Osteoblast (primary cell): ENCODE measurements at regions not wholly inside any gene's neighbourhood (a gene's known extent, or its start where the extent isn't known, plus 50 kb on each side); places are given as distances from the start of the nearest gene placed in this dataset.
A peak's percentile ranks its signal among the peaks of the same experiment; 100 is the strongest.

ENCODE experiments used
- DNase-seq: peaks from one replicate; pipeline ENCODE4 v3.0.0; 2011; ENCODE audit warnings: low spot score, mixed read lengths; ENCODE audit not compliant: insufficient read length; ENCODE audit errors: missing footprints
- H2AFZ ChIP-seq: 2 replicates; pipeline ENCODE4 v1.6.0; 2011; ENCODE audit warnings: mild to moderate bottlenecking, low read length
- H3K27ac ChIP-seq: 2 replicates; pipeline ENCODE4 v1.5.1; 2011; ENCODE audit warnings: mild to moderate bottlenecking, low read depth, low read length, moderate library complexity
- H3K27me3 ChIP-seq: 2 replicates; pipeline ENCODE4 v1.6.0; 2012; ENCODE audit warnings: mild to moderate bottlenecking, control low read depth, inconsistent platforms, low read length, moderate library complexity; ENCODE audit not compliant: insufficient read depth
- H3K36me3 ChIP-seq: 2 replicates; pipeline ENCODE4 v1.5.1; 2011; ENCODE audit warnings: mild to moderate bottlenecking, low read length, control low read depth, moderate library complexity; ENCODE audit not compliant: insufficient read depth
- H3K4me1 ChIP-seq: 2 replicates; pipeline ENCODE4 v1.5.1; 2011; ENCODE audit warnings: mild to moderate bottlenecking, low read length, control low read depth, moderate library complexity; ENCODE audit not compliant: insufficient read depth
- H3K4me2 ChIP-seq: 2 replicates; pipeline ENCODE4 v1.6.0; 2011; ENCODE audit warnings: mild to moderate bottlenecking, low read length; ENCODE audit not compliant: insufficient read depth
- H3K4me3 ChIP-seq: fragments of 200-600 bp; sonication (generic); 3 replicates; pipeline ENCODE4 v1.5.1; 2012; ENCODE audit warnings: mild to moderate bottlenecking, low read length, inconsistent platforms; ENCODE audit not compliant: insufficient read depth
- H3K79me2 ChIP-seq: 2 replicates; pipeline ENCODE4 v1.6.0; 2012; ENCODE audit warnings: mild to moderate bottlenecking, low read length, control low read depth, inconsistent platforms; ENCODE audit not compliant: insufficient read depth
- H3K9me3 ChIP-seq: 2 replicates; pipeline ENCODE4 v1.5.1; 2011; ENCODE audit warnings: low read depth, low read length, control low read depth
- H4K20me1 ChIP-seq: 2 replicates; pipeline ENCODE4 v1.6.0; 2012; ENCODE audit warnings: mild to moderate bottlenecking, low read length, control low read depth; ENCODE audit not compliant: insufficient read depth
- TF ChIP-seq, protein P1 (sequence below): IDR thresholded peaks from 2 replicates; pipeline ENCODE4 v1.5.1; 2011; ENCODE audit warnings: mild to moderate bottlenecking, low read depth, low read length, moderate library complexity; ENCODE audit errors: extremely low read depth

DNA sequence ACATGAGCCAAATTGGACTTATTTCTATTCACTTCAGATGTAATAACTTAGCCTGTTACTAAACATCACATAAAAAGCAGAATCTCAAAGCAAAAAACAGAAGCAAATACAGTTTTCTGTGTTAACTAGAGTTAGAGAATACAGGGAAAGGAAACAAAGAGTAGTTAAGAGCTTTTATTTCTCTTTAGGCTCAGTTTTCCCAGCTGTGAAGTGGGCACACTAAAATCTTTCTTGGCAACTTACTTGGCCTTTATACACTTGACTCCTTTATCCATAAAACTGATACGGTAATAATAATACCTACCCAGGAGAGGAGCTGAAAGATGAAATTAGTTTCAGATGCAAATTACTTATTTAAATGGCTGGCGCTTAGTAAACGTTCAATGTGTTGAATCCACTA lies 132.8 kb upstream of the SPATS2L start:
- Histone ChIP-seq H3K27me3 (no peaks in the 10 kb centered on the region), H3K9me3 (no peaks in the 10 kb centered on the region), H3K27ac (no peak overlapping the region), H3K79me2 (no peaks in the 10 kb centered on the region), H3K4me2 (peak overlapping the region; percentile 74), H4K20me1 (no peaks in the 10 kb centered on the region), H3K36me3 (no peaks in the 10 kb centered on the region), H3K4me1 (peaks cover 30% of the 10 kb centered on the region), H3K4me3 (no peak overlapping the region), H2AFZ (no peak overlapping the region)
- TF ChIP-seq, protein P1, sequence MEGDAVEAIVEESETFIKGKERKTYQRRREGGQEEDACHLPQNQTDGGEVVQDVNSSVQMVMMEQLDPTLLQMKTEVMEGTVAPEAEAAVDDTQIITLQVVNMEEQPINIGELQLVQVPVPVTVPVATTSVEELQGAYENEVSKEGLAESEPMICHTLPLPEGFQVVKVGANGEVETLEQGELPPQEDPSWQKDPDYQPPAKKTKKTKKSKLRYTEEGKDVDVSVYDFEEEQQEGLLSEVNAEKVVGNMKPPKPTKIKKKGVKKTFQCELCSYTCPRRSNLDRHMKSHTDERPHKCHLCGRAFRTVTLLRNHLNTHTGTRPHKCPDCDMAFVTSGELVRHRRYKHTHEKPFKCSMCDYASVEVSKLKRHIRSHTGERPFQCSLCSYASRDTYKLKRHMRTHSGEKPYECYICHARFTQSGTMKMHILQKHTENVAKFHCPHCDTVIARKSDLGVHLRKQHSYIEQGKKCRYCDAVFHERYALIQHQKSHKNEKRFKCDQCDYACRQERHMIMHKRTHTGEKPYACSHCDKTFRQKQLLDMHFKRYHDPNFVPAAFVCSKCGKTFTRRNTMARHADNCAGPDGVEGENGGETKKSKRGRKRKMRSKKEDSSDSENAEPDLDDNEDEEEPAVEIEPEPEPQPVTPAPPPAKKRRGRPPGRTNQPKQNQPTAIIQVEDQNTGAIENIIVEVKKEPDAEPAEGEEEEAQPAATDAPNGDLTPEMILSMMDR, result no peak
- no peak for DNase-seq

DNA sequence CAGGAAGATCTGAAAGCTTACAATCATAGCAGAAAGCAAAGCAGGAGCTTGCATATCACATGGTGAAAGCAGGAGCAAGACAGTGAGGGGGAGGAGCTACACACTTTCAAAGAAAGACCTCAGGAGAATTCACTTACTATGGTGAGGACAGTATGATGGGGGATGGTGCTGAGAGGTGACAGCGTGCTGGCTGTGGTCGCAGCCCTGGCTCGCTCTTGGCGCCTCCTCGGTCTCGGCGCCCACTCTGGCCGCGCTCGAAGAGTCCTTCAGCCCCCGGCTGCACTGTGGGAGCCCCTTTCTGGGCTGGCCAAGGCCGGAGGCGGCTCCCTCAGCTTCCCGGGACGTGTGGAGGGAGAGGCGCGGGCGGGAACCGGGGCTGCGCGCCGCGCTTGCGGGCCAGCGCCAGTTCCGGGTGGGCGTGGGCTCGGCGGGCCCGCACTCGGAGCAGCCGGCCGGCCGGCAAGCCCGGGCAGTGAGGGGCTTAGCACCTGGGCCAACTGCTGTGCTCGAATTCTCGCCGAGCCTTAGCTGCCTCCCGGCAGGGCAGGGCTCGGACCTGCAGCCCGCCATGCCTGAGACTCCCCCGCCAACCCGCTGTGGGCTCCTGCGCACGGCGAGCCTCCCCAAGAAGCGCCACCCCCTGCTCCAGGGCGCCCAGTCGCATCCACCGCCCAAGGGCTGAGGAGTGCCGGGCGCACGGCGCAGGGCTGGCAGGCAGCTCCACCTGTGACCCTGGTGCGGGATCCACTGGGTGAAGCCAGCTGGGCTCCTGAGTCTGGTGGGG lies 131.9 kb upstream of the SPATS2L start:
- TF ChIP-seq, protein P1, result no peak
- Histone ChIP-seq H3K36me3 (no peaks in the 10 kb centered on the region), H3K4me1 (peaks cover 26% of the 10 kb centered on the region), H3K79me2 (no peaks in the 10 kb centered on the region), H3K4me3 (no peak overlapping the region), H4K20me1 (no peaks in the 10 kb centered on the region), H3K27ac (no peak overlapping the region), H2AFZ (no peak overlapping the region), H3K9me3 (no peaks in the 10 kb centered on the region), H3K4me2 (no peak overlapping the region), H3K27me3 (peaks cover under 1% of the 10 kb centered on the region)
- no peak for DNase-seq

DNA sequence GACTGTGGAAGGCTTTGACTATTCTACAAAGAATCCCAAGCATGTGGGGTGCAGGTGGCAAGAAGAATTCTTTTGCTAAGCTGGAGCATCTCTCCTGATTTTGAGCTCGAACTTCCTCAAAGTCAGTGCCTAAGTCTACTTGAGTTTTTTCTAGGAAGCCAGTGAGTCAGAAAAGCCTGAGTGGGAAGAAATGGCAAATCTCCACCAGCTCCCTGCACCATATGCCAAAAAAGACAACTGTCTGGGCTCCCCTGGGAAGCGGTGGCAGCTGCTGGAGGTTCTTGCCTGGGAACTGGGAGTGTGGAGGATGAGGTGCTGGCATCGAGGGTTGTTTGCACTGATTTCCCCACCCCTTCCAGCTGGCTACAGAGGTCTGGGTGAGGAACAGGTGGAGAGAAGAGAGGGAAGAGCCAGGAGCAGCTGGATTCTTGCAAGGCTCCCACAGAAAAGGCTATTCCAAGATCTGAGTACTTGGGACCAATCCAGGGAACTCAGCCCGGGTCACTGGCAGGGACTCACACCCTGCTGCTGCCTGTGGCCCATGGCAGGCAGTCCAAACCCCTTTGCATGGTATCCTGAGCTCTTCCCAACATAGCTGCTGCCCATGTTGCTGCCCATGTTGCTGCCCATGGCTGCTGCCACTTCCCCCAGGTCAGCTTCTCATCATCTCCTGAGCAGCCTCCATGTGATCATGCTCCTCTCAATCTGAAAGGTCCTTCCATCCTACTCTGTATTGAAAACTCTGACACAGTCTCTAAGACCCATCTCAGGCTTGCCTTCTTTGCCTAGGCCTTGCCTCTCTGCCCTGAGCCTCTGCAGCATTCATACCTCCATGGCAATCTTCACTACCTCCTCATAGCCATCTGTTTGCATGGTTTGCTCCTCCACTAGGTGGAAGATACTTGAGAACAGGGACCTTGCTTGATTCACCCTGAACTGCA lies 128.3 kb upstream of the SPATS2L start:
- peak; percentile 98 for DNase-seq

More for the DNA sequence above, 128.3 kb upstream of the SPATS2L start:
- TF ChIP-seq, protein P1, result no peak
- Histone ChIP-seq H3K36me3 (no peaks in the 10 kb centered on the region), H3K27ac (no peak overlapping the region), H2AFZ (no peak overlapping the region), H3K27me3 (peaks cover 17% of the 10 kb centered on the region), H3K79me2 (no peaks in the 10 kb centered on the region), H3K4me1 (peaks cover 9% of the 10 kb centered on the region), H3K4me2 (no peak overlapping the region), H4K20me1 (no peaks in the 10 kb centered on the region), H3K9me3 (no peaks in the 10 kb centered on the region), H3K4me3 (no peak overlapping the region)
